GM12878 (cell line): ENCODE measurements at regions not wholly inside any gene's neighbourhood (a gene's known extent, or its start where the extent isn't known, plus 50 kb on each side); places are given as distances from the start of the nearest gene placed in this dataset.

Source experiments
- ATAC-seq: fragments of 200-7000 bp; cut with Tn5 transposase; 3 replicates; pipeline ENCODE4 v1.9.1; 2020; ENCODE audit warnings: mild to moderate bottlenecking, moderate library complexity
- BruUV-seq: library from RNA; stranded (reverse); fragments of 400-500 nt; replicated peaks from 2 replicates; lab custom pipeline; 2021; lab: Mats Ljungman, UMichigan
- CTCF ChIA-PET: fragments of 300-600 bp; sonication (Branson Sonifier 250); formaldehyde crosslinking; extraction: SDS; loops from one replicate; lab custom pipeline; 2021; ENCODE audit warnings: inconsistent platforms; lab: Yijun Ruan, JAX
- POLR2A ChIA-PET: fragments of 350-600 bp; formaldehyde crosslinking; extraction: SDS; loops from one replicate; lab custom pipeline; 2021; ENCODE audit warnings: inconsistent platforms; lab: Charles Lee
- RAD21 ChIA-PET: fragments of 300-600 bp; sonication (Branson Sonifier 250); formaldehyde crosslinking; loops from one replicate; lab custom pipeline; 2023; ENCODE audit warnings: antibody characterized with exemption; ENCODE audit not compliant: unreplicated experiment; lab: Charles Lee
- SMC1A ChIA-PET: fragments of 300-600 bp; sonication (Branson Sonifier 250); formaldehyde crosslinking; loops from one replicate; lab custom pipeline; 2023; ENCODE audit not compliant: unreplicated experiment, uncharacterized antibody; lab: Charles Lee
- DNase-seq: peaks from one replicate; pipeline ENCODE4 v3.0.0-alpha.2; 2011; ENCODE audit warnings: low read depth, low spot score
- FAIRE-seq: peaks from 3 replicates; lab custom pipeline; 2011; peaks lifted over from hg19 to GRCh38; lab: Jason Lieb, UNC
- H2AFZ ChIP-seq: 2 replicates; pipeline ENCODE4 v1.6.0; 2011; ENCODE audit warnings: low read depth, low read length, control low read depth; ENCODE audit not compliant: control insufficient read depth
- H3K27ac ChIP-seq: 2 replicates; pipeline ENCODE4 v1.5.1; 2011; ENCODE audit warnings: control low read depth; ENCODE audit not compliant: control insufficient read depth, insufficient read depth
- H3K27me3 ChIP-seq, 2 experiments: replicated peaks in 1 of 2; 2 replicates each; pipeline versions ENCODE4 v1.6.0 to v1.6.1; 2011; ENCODE audit warnings: low read length in 1 of 2; ENCODE audit not compliant: control insufficient read depth in 2 of 2, insufficient read depth in 2 of 2
- H3K36me3 ChIP-seq, 2 experiments: 2 replicates each; pipeline ENCODE4 v1.5.1; 2011; ENCODE audit warnings: low read length in 1 of 2; ENCODE audit not compliant: control insufficient read depth in 2 of 2, insufficient read depth in 2 of 2
- H3K4me1 ChIP-seq: 2 replicates; pipeline ENCODE4 v1.6.1; 2011; ENCODE audit warnings: mild to moderate bottlenecking, low read length, moderate library complexity, mixed read lengths; ENCODE audit not compliant: control insufficient read depth, insufficient read depth
- H3K4me2 ChIP-seq: 2 replicates; pipeline ENCODE4 v1.6.0; 2011; ENCODE audit warnings: control low read depth; ENCODE audit not compliant: control insufficient read depth, insufficient read depth
- H3K4me3 ChIP-seq: fragments of 200-600 bp; sonication (generic); 2 replicates; pipeline ENCODE4 v1.5.1; 2016
- H3K79me2 ChIP-seq: 2 replicates; pipeline ENCODE4 v1.6.0; 2011; ENCODE audit warnings: low read length; ENCODE audit not compliant: control insufficient read depth, insufficient read depth
- H3K9ac ChIP-seq: 2 replicates; pipeline ENCODE4 v1.8.0; 2011; ENCODE audit warnings: low read length, control low read depth, mixed read lengths; ENCODE audit not compliant: control insufficient read depth, insufficient read depth
- H3K9me3 ChIP-seq: replicated peaks from 3 replicates; pipeline ENCODE4 v1.5.1; 2011; ENCODE audit warnings: mild to moderate bottlenecking, low read length; ENCODE audit not compliant: control insufficient read depth, insufficient read depth
- H4K20me1 ChIP-seq: 2 replicates; pipeline ENCODE4 v1.6.0; 2011; ENCODE audit not compliant: control insufficient read depth, insufficient read depth
- BHLHE40 ChIP-seq, 2 experiments: fragments of 450-650 bp in 1 of 2; IDR thresholded peaks; 2 replicates each; pipeline ENCODE4 v1.6.1; 2011 to 2017; ENCODE audit warnings: low read depth in 2 of 2, borderline replicate concordance in 1 of 2, improper control_type of control experiment in 1 of 2, low read length in 1 of 2, mild to moderate bottlenecking in 1 of 2
- CBFB ChIP-seq: IDR thresholded peaks from 2 replicates; pipeline ENCODE4 v1.6.1; 2016; ENCODE audit warnings: antibody characterized with exemption, low read depth
- DPF2 ChIP-seq: fragments of 450-650 bp; IDR thresholded peaks from 2 replicates; pipeline ENCODE4 v1.6.1; 2017; ENCODE audit warnings: mild to moderate bottlenecking
- EED ChIP-seq: sonication (generic); IDR thresholded peaks from 2 replicates; pipeline ENCODE4 v1.6.1; 2016; ENCODE audit warnings: antibody characterized with exemption, low read depth
- ELK1 ChIP-seq: IDR thresholded peaks from 2 replicates; pipeline ENCODE4 v1.6.1; 2012; ENCODE audit warnings: low read depth, low read length, improper control_type of control experiment
- IKZF2 ChIP-seq, 2 experiments: fragments of 450-650 bp; IDR thresholded peaks; 2 replicates each; pipeline ENCODE4 v1.6.1; 2017; ENCODE audit warnings: mild to moderate bottlenecking in 2 of 2, moderate library complexity in 2 of 2
- LARP7 ChIP-seq: fragments of 450-650 bp; IDR thresholded peaks from 2 replicates; pipeline ENCODE4 v1.6.1; 2017; ENCODE audit warnings: mild to moderate bottlenecking
- NFIC ChIP-seq: IDR thresholded peaks from 2 replicates; pipeline ENCODE4 v1.6.1; 2012; ENCODE audit warnings: low read depth, mild to moderate bottlenecking, inconsistent platforms, low read length, moderate library complexity
- NFYB ChIP-seq: IDR thresholded peaks from 2 replicates; pipeline ENCODE4 v1.6.1; 2011; ENCODE audit warnings: low read depth, mild to moderate bottlenecking, low read length, improper control_type of control experiment, moderate library complexity; ENCODE audit not compliant: insufficient read depth
- PML ChIP-seq: IDR thresholded peaks from 2 replicates; pipeline ENCODE4 v1.6.1; 2012; ENCODE audit warnings: low read length, inconsistent platforms
- YBX1 ChIP-seq: fragments of 450-650 bp; IDR thresholded peaks from 2 replicates; pipeline ENCODE4 v1.6.1; 2016; ENCODE audit warnings: antibody characterized with exemption
- YY1 ChIP-seq: IDR thresholded peaks from 2 replicates; pipeline ENCODE4 v1.6.1; 2011; ENCODE audit warnings: low read depth, mild to moderate bottlenecking, low read length
- ZNF217 ChIP-seq: fragments of 450-650 bp; IDR thresholded peaks from 2 replicates; pipeline ENCODE4 v1.6.1; 2017; ENCODE audit warnings: antibody characterized with exemption, mild to moderate bottlenecking
- ZNF274 ChIP-seq: IDR thresholded peaks from one replicate; pipeline ENCODE4 v1.8.0; 2011; ENCODE audit not compliant: insufficient read length, insufficient read depth
- ZZZ3 ChIP-seq: IDR thresholded peaks from 2 replicates; pipeline ENCODE4 v1.6.1; 2011; ENCODE audit warnings: low read depth; ENCODE audit not compliant: control insufficient read depth, insufficient read length
- WGBS: methylation state at CpG from one replicate; pipeline ENCODE4 v1.1.6; 2016; ENCODE audit warnings: low lambda C conversion rate; ENCODE audit not compliant: insufficient replicate concordance, insufficient coverage; ENCODE audit errors: missing lambda C conversion rate; 5-methylcytosine and 5-hydroxymethylcytosine counted together
- in situ Hi-C: fragments of 300-500 bp; cut with MboI; formaldehyde crosslinking; loops from 9 replicates; pipeline ENCODE4 v1.14.3; 2018; ENCODE audit warnings: mixed read lengths
- intact Hi-C: fragments of 100-400 bp; cut with micrococcal nuclease; formaldehyde crosslinking; loops from one replicate; pipeline ENCODE4 v1.14.2; 2022; ENCODE audit not compliant: unreplicated experiment
- TF ChIP-seq, protein P1 (sequence below): fragments of 450-650 bp; formaldehyde crosslinking; IDR thresholded peaks from 2 replicates; pipeline ENCODE4 v1.4.0; 2022; ENCODE audit warnings: mild to moderate bottlenecking, moderate library complexity
- TF ChIP-seq, protein P2 (sequence below): fragments of 150-350 bp; IDR thresholded peaks from 2 replicates; pipeline ENCODE4 v1.6.1; 2016; ENCODE audit warnings: low read depth, low read length
- TF ChIP-seq, protein P3 (sequence below): IDR thresholded peaks from 2 replicates; pipeline ENCODE4 v1.6.1; 2011; ENCODE audit warnings: mild to moderate bottlenecking, low read depth, low read length, moderate library complexity; ENCODE audit not compliant: insufficient replicate concordance

DNA sequence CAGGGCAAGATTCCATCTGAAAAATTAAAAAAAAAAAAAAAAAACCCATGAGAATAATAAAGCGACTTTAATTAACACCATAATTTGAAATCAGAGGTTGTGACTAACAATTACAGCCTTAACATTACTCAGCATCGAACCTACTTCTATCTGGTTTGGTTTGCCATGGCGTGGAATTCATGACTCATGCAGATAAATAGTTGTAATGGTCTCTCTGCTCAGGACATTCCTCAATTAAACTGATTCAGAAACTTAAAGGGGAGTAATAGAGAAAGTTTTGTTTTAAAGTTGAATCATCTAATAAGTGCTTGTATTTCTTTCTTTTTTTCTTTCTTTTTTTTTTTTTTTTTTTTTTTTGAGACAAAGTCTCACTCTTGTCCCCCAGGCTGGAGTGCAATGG is 135.5 kb downstream of the SPATA31D1 start:
- Histone ChIP-seq H3K4me2 (no peak overlapping the region), H3K9me3 (no peaks in the 10 kb centered on the region), H3K27ac (no peak overlapping the region), H3K79me2 (no peaks in the 10 kb centered on the region), H3K36me3 (no peaks in the 10 kb centered on the region), H4K20me1 (no peaks in the 10 kb centered on the region), H3K27me3 (no peaks in the 10 kb centered on the region), H3K4me1 (no peaks in the 10 kb centered on the region), H3K4me3 (no peak overlapping the region), H3K9ac (no peak overlapping the region), H2AFZ (no peak overlapping the region)
- FAIRE-seq: no peak
- no peak for DNase-seq
- in situ Hi-C loops: no loop called here
- BruUV-seq: no TSS peak
- intact Hi-C loops: no loop called here
- 38% methylated on average over 3 of the region's 3 CpGs for WGBS
- ChIA-PET RAD21 (no interaction called here), CTCF (interaction anchor here (1.5 kb wide), 1 partner anchor 16 kb away, joined by 5 read pairs; no protein-coding TSS in a partner anchor), SMC1A (interaction anchor here (1.1 kb wide), 2 partner anchors 16 to 23 kb away, joined by 3 to 5 read pairs; no protein-coding TSS in a partner anchor), POLR2A (no interaction called here)
- no peak for ATAC-seq
- no peak for TF ChIP-seq BHLHE40 (IDR thresholded peaks at IDR 0.05; ENCODE audit: borderline replicate concordance in 1 of 2, low read depth in 2 of 2, low read length in 1 of 2)
- no peak for TF ChIP-seq LARP7
- TF ChIP-seq ZNF217: no peak
- no peak for TF ChIP-seq NFYB
- TF ChIP-seq CBFB: no peak
- TF ChIP-seq ZZZ3: no peak
- no peak for TF ChIP-seq PML
- TF ChIP-seq, protein P1, sequence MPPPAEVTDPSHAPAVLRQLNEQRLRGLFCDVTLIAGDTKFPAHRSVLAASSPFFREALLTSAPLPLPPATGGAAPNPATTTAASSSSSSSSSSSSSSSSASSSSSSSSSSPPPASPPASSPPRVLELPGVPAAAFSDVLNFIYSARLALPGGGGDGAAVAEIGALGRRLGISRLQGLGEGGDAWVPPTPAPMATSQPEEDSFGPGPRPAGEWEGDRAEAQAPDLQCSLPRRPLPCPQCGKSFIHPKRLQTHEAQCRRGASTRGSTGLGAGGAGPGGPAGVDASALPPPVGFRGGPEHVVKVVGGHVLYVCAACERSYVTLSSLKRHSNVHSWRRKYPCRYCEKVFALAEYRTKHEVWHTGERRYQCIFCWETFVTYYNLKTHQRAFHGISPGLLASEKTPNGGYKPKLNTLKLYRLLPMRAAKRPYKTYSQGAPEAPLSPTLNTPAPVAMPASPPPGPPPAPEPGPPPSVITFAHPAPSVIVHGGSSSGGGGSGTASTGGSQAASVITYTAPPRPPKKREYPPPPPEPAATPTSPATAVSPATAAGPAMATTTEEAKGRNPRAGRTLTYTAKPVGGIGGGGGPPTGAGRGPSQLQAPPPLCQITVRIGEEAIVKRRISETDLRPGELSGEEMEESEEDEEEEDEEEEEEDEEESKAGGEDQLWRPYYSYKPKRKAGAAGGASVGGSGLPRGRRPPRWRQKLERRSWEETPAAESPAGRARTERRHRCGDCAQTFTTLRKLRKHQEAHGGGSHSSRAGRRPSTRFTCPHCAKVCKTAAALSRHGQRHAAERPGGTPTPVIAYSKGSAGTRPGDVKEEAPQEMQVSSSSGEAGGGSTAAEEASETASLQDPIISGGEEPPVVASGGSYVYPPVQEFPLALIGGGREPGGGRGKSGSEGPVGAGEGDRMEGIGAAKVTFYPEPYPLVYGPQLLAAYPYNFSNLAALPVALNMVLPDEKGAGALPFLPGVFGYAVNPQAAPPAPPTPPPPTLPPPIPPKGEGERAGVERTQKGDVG (CRISPR knock-in tag): no peak
- TF ChIP-seq IKZF2 (IDR thresholded peaks at IDR 0.05): no peak
- TF ChIP-seq YBX1: no peak
- TF ChIP-seq, protein P2, sequence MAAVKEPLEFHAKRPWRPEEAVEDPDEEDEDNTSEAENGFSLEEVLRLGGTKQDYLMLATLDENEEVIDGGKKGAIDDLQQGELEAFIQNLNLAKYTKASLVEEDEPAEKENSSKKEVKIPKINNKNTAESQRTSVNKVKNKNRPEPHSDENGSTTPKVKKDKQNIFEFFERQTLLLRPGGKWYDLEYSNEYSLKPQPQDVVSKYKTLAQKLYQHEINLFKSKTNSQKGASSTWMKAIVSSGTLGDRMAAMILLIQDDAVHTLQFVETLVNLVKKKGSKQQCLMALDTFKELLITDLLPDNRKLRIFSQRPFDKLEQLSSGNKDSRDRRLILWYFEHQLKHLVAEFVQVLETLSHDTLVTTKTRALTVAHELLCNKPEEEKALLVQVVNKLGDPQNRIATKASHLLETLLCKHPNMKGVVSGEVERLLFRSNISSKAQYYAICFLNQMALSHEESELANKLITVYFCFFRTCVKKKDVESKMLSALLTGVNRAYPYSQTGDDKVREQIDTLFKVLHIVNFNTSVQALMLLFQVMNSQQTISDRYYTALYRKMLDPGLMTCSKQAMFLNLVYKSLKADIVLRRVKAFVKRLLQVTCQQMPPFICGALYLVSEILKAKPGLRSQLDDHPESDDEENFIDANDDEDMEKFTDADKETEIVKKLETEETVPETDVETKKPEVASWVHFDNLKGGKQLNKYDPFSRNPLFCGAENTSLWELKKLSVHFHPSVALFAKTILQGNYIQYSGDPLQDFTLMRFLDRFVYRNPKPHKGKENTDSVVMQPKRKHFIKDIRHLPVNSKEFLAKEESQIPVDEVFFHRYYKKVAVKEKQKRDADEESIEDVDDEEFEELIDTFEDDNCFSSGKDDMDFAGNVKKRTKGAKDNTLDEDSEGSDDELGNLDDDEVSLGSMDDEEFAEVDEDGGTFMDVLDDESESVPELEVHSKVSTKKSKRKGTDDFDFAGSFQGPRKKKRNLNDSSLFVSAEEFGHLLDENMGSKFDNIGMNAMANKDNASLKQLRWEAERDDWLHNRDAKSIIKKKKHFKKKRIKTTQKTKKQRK: no peak
- TF ChIP-seq, protein P3, sequence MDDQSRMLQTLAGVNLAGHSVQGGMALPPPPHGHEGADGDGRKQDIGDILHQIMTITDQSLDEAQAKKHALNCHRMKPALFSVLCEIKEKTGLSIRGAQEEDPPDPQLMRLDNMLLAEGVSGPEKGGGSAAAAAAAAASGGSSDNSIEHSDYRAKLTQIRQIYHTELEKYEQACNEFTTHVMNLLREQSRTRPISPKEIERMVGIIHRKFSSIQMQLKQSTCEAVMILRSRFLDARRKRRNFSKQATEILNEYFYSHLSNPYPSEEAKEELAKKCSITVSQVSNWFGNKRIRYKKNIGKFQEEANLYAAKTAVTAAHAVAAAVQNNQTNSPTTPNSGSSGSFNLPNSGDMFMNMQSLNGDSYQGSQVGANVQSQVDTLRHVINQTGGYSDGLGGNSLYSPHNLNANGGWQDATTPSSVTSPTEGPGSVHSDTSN: no peak
- TF ChIP-seq DPF2: no peak
- TF ChIP-seq ZNF274: no peak
- no peak for TF ChIP-seq YY1
- no peak for TF ChIP-seq ELK1
- no peak for TF ChIP-seq EED
- no peak for TF ChIP-seq NFIC
